HG02678 (cell line): ENCODE measurements at regions not wholly inside any gene's neighbourhood (a gene's known extent, or its start where the extent isn't known, plus 50 kb on each side); places are given as distances from the start of the nearest gene placed in this dataset.

Source experiments
- ATAC-seq: cut with Tn5 transposase; IDR thresholded peaks from one replicate; pipeline ENCODE4 v1.9.1; 2021; ENCODE audit warnings: mild to moderate bottlenecking, moderate library complexity; ENCODE audit not compliant: unreplicated experiment

DNA sequence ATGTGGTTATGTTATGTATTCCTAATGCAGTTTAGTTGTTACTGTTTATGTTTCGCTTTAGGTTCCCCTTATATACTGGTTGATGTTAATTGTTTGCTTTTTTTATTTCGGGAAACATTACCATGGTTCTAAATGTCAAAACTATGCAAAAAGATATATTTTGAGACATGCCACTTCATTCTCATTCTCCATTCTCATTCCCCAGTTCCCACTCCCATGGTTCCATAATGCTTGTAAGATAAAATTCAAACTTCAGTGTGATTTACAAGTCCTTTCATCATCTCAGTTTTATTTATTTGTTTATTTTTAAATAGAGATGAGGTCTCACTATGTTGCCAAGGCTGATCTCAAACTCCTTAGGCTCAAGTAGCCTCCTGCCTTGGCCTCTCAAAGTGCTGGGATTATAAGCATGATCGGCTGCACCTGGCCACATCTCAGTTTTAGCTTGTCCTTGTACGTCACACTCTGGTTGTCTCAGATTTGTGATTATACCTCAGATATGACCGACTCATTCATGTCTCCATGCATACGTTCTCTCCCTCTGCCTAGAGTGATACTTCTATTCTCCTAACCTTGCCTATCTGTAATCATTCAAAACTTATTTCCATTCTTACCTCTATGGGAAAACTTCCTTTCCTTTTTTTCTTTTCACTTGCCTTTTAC, 407.8 kb upstream of the RGS6 start:
- peak; percentile 61 for ATAC-seq

DNA sequence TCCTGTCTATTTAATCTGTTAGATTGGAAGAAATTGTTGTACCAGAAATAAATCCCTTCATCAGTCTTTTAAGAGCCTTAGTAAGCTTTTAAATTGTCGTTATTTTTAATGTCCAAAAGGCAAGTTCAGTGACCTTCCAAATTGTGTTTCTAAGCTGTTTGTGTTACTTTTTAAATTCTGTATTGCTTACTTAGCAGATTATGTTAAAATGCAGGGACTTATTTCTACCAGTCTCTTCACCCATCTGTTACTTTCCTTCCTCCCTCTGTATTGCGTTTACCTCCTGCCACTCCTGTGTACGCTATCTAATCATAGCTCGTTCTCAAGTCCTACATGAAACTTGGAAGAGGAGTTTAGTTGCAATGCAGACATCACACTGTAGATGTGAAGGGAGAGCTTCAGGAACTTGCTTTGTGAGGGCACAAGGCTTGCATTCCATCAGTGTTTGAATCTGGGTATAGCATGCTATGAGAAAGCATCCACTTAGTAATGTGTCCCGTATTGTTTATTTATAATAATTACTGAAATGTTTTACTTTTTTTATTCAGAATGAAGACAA, 406.5 kb upstream of the RGS6 start:
- ATAC-seq = no peak

DNA sequence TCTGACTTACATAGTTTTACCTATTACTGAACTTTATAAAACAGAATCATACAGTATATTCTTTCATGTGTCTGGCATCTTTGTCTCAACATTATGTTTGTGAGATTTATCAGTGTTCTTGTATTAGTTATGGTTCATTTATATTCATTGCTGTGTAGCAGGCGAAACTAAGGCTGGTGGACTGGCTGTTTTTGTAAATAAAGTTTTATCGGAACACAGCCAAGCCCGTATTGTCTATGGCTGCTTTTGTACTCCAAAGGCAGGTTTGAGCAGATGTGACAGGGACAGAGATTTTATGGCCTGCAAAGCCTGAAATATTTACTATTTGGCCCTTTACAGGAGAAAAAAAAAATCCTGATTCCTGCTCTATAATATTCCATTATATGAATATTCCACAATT, 405.8 kb upstream of the RGS6 start:
- no peak for ATAC-seq

DNA sequence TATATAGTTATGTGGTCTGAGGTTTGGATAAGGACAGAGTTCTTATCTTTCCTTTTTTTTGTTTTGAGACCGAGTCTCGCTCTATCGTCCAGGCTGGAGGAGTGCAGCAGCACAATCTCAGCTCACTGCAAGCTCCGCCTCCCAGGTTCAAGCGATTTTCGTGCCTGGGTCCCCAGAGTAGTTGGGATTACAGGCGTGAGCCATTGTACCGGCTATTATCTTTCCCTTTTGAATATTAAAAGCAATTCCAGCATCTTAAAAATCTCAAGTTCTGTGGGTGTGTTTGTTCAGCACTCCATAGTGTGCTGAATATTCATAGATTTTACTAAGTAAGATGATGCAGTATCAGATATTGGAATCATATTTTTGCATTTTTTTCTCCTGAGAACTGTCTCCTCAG, 404.4 kb upstream of the RGS6 start:
- no peak for ATAC-seq

DNA sequence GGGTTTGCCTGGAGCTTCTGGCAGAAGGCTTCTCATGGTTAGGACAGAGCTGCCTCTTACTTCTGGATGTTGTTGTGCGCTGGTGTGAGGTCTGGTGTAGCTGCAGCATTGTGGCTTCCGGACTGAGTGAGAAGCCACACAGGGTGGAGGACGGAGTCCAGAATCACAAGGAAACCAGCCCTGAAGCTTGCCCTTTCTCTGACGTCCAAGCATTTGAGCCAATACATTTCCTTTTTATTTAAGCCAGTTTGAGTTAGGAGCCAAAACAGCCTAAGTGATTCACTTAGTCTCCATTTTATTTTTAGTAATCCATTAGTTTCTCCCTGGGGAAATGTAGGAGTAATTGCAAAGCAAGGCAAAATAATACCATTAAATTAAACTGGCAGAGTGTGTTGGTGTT, 402.4 kb upstream of the RGS6 start:
- ATAC-seq = no peak

DNA sequence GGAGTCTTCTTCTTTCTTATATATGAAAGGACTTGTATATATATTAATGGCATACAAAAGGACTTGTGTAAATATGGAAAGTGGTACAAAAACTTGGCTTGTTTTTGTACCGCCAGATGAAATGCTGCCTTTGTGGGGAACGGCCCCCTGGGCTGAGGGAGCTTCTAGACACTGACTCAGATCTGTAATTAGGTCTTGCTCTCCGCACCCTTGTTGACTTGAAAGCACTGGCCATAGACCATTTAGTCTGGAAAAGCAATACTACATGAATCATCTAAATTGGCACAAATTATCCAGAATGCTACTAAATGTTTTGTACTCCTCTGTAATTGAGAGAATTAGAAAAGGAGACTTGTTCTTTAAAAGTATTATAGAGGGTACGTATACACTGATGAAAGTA, 399.9 kb upstream of the RGS6 start:
- ATAC-seq = no peak

DNA sequence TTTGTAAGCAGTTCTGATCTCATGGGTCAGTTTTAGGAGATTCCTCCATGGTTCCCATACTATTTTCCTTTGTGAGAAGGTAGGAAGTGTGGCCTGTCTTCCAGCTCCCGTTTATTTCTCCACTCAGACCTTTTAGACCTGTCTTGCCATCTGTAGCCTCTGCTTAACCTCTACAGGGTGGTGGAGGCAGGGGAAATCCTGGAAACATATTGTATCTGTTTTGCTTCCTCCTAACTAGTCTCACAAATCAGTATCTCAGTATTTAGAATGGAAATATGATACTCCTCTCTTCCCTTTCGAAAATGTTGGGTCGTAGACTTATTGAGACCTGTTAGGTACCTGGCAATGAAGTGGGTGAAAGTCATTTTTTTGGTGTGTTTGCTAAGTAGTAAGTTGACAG, 399.4 kb upstream of the RGS6 start:
- no peak for ATAC-seq

DNA sequence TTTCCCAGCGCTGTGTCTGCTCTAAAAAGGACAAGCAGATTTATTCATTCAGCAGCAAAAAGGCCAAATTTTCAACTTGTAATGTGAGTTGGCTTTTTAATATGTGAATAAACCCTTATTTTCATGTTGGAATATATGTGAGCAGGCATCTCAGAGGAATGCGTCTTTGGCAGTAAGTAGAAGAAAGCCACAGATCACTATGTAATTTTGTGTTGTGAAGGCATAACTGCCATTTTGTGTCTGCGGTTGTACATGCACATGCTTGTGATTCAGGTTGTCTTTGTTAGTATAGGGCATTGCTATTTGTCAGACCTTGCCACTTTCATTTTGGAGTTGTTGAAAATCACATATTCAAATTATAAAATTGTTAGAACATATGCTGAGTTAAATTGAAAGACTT, 398.8 kb upstream of the RGS6 start:
- no peak for ATAC-seq

DNA sequence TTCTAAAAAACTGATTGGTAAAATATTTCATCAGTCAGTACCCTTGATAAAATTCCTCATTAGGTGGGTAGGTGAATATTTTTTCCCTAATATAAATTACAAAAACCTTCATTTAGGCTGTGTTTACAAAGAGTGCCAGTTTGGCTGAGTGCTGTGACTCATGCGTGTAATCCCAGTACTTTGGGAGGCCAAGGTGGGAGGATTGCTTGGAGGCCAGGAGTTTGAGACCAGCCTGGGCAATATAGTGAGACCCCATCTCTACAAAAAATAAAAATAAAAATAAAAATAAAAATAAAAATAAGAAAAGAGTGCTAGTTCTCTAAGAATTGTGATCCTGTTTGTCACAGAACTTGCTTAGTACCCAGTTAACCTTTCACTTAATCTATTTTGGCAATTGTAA, 398.4 kb upstream of the RGS6 start:
- no peak for ATAC-seq

DNA sequence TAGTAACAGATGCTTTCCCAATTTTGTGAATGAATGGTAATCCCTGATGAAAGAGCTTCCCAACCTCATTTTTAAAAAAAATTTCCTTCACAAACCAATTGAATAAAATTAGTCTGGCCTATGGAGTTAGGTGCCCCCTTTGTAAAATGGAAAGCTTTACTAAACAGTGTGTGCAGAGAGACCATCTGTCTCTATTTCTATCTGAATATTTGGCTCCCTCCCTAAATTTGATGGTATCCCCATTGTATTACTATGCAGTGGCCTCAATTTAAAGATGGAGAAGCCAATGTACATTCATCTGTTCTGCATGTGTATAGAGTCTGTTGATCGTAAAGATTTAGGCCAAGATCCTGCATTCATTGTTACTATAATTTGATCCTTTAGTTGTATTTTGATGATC, 397.7 kb upstream of the RGS6 start:
- ATAC-seq = no peak

DNA sequence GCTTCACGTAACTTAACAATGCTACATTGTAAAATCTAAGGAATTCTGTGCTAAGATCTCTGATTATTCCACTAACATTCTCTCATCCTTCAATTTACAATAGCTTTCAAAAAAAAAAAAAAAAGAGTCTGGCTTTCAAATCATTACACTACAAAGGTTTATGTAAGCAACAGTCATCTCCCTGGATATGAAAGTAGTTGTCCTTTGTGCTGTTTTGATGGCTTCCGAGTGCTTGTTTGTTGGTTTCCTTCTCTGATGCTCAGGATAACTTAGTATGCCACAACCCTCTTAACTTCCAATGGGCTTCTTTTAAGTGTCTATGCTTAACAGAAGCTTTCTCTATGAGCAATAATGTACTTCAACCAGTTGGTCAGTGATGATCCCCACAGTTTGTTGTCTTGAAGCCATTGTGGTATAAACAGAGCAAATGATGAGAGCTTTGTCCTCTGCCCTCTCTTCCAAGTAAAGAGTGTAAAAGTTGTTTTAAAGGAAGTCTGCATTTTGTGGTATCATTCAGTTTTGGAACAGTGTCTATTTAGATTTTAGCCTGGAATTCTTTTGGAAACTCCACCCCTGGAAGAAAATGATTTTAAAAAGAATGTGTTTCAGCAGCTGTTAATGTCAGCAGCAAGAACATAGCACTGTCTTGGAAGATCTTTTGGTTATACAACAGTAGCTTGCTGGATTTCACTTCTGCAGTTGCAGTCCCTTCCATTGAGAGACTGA, 396.1 kb upstream of the RGS6 start:
- no peak for ATAC-seq

DNA sequence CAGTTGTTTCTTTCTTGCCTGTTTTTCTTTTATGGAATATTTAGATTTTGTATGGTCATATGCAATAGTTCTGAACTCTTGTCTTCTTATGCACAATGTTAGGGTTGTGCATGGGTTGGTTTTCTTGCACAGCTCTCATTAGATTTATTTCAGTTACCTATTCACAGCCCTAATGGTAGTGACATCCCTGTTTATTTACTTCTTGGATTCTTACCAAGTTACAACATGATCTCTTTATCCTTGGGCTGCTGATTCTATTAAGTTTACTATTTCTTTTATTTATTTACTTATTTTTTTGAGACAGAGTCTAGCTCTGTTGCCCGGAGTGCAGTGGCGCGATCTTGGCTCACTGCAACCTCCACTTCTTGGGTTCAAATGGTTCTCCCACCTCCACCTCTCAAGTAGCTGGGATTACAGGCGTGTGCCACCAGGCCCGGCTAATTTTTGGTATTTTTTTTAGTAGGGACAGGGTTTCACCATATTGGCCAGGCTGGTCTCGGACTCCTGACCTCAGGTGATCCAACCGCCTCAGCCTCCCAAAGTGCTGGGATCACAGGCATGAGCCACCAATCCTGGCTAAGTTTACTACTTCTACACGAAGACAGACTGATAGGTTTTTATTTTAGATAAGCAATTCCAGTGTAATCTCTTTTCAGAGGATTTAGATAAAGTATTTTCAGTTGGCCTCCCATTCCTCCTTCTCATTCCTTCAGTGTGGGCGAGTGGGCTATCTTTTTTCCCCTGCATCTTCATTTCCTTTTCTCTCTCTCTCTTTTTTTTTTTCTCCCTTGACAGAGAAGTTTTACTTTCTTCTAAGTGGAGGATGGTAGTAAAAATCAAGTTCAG, 395.1 kb upstream of the RGS6 start:
- ATAC-seq = no peak

DNA sequence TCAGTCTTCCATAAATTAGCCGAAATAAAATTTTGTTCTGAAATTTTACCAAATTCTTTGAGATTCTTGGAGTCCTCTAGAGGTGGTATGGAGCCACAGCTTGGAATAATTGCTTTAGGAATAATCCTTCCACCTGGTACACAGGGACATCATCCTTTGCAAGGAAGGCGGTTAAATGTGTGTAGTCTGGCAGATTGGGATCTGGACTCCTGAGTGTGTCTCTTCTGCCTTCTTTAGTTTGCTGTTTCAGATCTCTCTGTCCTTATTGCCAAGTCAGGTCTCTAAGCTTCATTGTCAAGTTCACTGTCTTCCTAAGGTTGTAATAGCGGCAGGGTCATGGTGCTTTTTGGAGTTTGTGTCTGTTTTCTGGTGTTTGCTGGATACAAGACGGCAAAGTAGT, 393.9 kb upstream of the RGS6 start:
- ATAC-seq = no peak

DNA sequence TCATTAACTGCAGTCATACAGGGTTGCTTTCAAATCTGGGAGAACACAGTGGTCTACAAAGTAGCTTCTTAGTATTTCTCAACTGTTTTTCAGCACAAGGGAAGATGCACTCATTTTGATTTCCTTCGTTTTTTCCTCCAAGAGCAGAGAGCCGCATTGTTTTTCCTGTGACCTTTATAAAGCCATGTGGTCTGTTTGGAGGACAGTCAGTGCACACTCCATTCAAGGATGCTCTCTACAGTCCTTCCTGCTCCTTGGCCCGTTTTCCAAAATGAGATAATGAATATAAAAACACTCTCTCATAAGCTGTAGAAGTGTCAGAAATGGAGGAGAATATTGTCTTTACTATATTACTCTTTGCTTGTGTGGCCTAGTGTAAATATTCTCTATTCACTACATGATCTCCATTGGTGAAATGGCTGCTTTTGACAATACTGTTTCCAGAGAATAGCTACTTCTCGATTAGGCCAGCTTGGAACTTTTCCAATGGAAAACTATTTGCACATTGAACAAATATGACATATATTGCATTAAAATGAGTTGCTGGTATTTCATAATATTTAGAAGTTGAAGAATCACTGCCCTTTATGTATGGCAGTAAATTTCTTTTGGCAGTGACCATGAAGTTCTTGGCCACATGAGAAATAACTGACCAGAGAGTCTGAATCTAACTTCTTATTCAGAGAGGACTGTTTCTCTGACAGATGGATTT, 393.1 kb upstream of the RGS6 start:
- no peak for ATAC-seq

DNA sequence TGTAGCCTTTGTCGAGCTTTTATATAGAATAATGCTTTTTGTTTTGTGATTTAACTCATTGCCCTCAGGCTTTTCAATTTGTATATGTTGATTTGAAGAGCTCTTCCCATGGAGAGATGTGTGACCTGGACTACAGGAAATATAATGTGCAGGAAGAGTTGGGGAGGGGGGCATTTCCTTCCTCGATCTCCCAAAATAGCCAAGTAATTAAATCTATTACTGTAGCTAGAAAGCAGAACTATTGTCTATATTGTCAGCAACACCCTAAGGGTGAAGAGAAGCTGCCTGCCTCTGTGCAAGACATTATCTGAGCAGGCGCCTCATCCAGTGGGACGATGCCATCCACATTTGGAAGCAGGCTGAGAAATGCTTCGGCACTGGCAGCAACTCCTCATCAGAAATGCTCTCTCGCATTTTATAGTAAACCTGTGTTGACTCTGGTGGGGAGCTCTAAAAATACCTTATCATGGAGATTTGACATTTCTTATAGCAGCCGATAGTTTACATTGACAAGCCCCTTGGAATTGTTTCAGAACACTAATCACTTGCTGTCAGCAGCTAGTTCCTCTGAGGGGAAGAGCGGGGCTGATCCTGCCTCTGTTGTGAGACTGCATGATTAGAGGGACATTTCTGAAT, 392.5 kb upstream of the RGS6 start:
- no peak for ATAC-seq

DNA sequence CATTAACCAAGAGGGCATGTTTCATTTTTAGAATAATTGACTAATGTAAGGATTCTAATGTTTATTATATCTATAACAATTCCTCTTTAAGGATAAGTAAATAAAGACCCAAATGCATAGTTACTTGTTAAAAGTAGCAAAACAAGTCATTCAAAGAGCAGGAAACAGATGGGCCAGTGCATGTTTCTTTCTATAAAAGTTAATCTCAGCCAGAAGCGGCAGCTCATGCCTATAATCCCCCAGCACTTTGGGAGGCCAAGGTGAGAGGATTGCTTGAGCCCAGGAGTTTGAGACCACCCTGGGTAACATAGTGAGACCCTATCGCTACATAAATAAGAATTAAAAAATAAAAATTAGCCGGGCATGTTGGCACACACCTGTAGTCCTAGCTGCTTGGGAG, 391.0 kb upstream of the RGS6 start:
- ATAC-seq = no peak

DNA sequence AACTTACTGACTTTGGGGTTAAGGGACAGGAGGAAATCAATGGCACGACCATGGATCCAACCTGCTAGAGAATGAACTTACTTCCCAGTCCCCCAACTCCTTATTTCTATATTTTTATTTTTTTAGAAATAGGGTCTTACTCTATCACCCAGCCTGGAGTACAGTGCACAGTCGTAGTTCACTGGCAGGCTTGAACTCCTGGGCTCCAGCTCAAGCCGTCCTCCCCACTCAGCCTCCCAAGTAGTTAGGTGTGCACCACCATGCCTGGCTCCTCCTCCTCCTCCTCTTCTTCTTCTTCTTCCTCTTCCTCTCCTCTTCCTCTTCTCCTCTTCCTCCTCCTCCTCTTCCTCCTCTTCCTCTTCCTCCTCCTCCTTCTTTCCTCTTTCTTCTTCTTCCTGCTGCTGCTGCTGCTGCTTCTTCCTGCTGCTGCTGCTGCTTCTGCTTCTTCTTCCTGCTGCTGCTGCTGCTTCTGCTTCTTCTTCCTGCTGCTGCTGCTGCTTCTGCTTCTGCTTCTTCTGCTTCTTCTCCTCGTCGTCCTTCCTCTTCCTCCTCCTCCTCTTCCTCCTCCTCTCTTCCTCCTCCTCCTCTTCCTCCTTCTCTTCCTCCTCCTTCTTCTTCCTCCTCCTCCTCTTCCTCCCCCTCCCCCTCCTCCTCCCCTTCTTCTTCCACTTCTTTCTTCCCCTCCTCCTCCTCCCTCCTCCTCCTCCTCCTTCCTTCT, 390.1 kb upstream of the RGS6 start:
- ATAC-seq = no peak

DNA sequence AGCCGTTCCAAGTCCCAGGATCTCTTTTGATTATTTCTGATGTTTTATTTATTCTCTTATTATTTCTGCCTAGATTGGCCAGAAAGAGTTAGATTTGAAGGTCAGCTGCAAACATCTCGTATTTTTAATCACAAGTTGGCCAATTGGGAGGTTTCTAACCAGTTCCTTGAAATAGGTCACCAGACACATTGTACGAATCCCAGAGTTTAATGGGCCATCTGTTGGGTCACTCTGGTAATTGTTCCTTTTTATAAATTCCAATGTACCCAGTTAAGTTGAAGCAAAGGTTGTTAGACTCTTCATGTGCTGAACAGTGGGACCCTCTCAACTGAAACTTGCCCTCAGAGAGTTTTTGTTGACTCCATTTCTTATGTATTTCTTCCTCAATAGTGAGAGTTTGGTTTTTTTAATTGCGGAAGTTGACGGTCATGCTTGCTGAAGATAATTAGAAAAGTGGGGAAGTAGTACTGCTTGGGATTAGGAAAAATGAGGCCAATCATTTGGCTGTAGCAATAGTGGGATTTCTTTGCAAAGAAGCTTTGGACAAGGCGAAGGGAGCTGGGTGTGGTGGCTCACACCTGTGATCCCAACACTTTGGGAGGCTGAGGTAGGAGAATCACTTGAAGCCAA, 382.7 kb upstream of the RGS6 start:
- no peak for ATAC-seq

DNA sequence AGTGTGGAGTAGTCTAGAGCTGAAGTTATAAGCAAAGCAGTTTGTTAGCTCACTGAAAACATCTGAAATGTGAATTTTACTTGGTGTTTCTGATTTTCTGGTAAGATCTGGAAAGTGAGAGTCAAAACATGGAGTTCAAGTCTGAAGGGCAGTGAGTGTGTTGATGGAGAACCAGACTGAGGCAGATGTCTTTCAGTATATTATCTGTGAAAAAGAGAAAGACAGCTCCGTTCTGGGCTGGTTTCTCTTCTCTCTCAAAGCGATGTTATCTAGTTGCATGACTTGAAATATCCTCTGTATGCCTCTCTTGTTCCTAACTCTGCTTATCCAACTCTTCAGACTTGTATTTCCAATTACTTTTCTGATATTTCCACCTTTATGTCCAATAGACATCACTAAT, 381.9 kb upstream of the RGS6 start:
- ATAC-seq = peak; percentile 54
